PFSK-1 (cell line): ENCODE measurements at regions not wholly inside any gene's neighbourhood (a gene's known extent, or its start where the extent isn't known, plus 50 kb on each side); places are given as distances from the start of the nearest gene placed in this dataset.

Experiments used
- FOXP2 ChIP-seq: optimal IDR thresholded peaks from 2 replicates; pipeline ENCODE3; 2011; ENCODE audit warnings: borderline replicate concordance, control low read depth, inconsistent platforms; ENCODE audit not compliant: insufficient read depth; ENCODE audit errors: extremely low read length, extremely low read depth
- POLR2AphosphoS5 ChIP-seq: IDR thresholded peaks from 2 replicates; pipeline ENCODE4 v1.6.1; 2012; ENCODE audit warnings: low read depth, mild to moderate bottlenecking, control low read depth, low read length, moderate library complexity
- REST ChIP-seq, 2 experiments: IDR thresholded peaks; 2 replicates each; pipeline versions ENCODE4 v1.6.1 to v1.8.0; 2011 to 2012; ENCODE audit warnings: low read depth in 2 of 2, low read length in 2 of 2, control low read depth in 1 of 2, inconsistent platforms in 1 of 2, mild to moderate bottlenecking in 1 of 2, moderate library complexity in 1 of 2; ENCODE audit not compliant: insufficient read depth in 1 of 2
- SIN3A ChIP-seq: IDR thresholded peaks from 2 replicates; pipeline ENCODE4 v1.6.1; 2012; ENCODE audit warnings: mild to moderate bottlenecking, low read length, moderate library complexity, borderline replicate concordance; ENCODE audit not compliant: insufficient read depth
- TAF1 ChIP-seq: IDR thresholded peaks from 2 replicates; pipeline ENCODE4 v1.6.1; 2012; ENCODE audit warnings: low read length, control low read depth, borderline replicate concordance; ENCODE audit not compliant: insufficient read depth

DNA sequence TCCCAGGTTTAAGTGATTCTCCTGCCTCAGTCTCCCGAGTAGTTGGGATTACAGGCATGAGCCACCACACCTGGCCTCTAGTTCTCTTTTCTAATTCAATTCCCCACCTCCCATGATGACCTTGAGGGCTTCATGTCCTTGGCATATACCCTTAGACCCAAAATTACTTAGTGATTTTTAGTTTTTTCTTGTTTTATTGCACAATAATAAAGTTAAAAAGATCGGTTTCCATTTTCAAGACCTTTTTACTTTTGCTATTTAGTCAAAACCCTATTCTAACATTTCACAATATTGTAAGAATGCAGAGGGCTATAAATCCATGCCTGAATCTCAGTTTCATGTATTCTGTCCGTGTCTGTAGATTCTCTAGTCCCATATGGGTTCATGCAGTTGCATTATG lies 354.6 kb upstream of the FANCL start:
- TF ChIP-seq SIN3A (no peak), TAF1 (no peak), FOXP2 (no peak), POLR2AphosphoS5 (no peak), REST (IDR thresholded peaks at IDR 0.05; ENCODE audit: insufficient read depth in 1 of 2, low read depth in 2 of 2, low read length in 2 of 2) (no peak)

DNA sequence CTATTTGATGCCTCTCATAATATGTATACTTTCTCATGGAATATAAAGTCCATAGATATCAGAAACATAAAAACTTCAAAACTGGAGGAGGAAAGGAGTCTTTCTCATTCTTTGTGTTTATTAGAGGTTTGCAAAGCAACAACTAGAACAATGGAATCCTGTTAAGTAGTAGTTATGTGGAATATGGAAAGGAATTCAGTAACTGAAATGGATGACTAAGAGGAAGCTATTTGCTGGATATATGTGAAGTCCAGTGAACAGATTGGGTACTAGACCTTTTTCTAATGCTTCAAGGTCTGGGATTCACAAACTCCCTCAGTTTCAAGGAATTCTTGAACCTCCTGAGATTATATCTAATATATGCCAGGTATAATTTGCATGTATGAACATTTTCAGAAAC lies 353.6 kb upstream of the FANCL start:
- no peak for TF ChIP-seq POLR2AphosphoS5

DNA sequence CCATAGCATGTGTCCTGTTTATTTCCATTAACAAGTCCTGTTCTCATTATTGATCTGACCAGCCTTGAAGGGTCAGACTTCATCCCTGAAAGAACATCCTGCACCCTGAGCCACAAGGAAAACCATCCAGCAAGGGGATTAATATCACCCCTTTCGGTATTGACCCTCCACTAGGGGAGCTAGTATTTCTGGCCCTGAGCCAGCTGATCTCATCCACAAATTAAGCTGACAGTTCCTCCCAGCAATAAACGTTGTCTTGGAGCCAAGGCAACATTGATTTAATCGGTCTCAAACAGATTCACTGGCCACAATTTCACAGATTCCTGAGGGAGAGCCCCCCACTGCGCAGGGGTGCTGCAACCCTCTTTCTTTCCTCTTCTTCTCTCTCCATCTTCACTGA lies 353.1 kb upstream of the FANCL start:
- TF ChIP-seq REST (IDR thresholded peaks at IDR 0.05; ENCODE audit: insufficient read depth in 1 of 2, low read depth in 2 of 2, low read length in 2 of 2) (no peak), TAF1 (no peak), POLR2AphosphoS5 (no peak), SIN3A (no peak), FOXP2 (no peak)

GRCh38 chr2:58585233-58585632 lies 344.1 kb upstream of the FANCL start:
- TF ChIP-seq SIN3A (no peak), REST (IDR thresholded peaks at IDR 0.05; ENCODE audit: insufficient read depth in 1 of 2, low read depth in 2 of 2, low read length in 2 of 2) (no peak), TAF1 (no peak), FOXP2 (no peak), POLR2AphosphoS5 (no peak)

GRCh38 chr2:58584606-58585118 lies 343.5 kb upstream of the FANCL start:
- TF ChIP-seq FOXP2, result no peak
- TF ChIP-seq TAF1, result no peak
- no peak for TF ChIP-seq REST (IDR thresholded peaks at IDR 0.05; ENCODE audit: insufficient read depth in 1 of 2, low read depth in 2 of 2, low read length in 2 of 2)
- TF ChIP-seq SIN3A, result no peak
- TF ChIP-seq POLR2AphosphoS5, result no peak
